HUES6 (cell line): ENCODE measurements at regions not wholly inside any gene's neighbourhood (a gene's known extent, or its start where the extent isn't known, plus 50 kb on each side); places are given as distances from the start of the nearest gene placed in this dataset.

Experiments
- H3K27ac ChIP-seq: 2 replicates; pipeline ENCODE4 v1.7.0; 2013; ENCODE audit warnings: low read depth, mild to moderate bottlenecking, low read length, inconsistent platforms
- H3K27me3 ChIP-seq: 2 replicates; pipeline ENCODE4 v1.6.1; 2013; ENCODE audit warnings: low read length; ENCODE audit not compliant: control insufficient read depth, insufficient read depth
- H3K36me3 ChIP-seq: 2 replicates; pipeline ENCODE4 v1.6.1; 2013; ENCODE audit warnings: low read length; ENCODE audit not compliant: control insufficient read depth, insufficient read depth
- H3K4me1 ChIP-seq: 2 replicates; pipeline ENCODE4 v1.6.1; 2013; ENCODE audit warnings: low read length; ENCODE audit not compliant: control insufficient read depth, insufficient read depth
- H3K4me3 ChIP-seq: 2 replicates; pipeline ENCODE4 v1.5.1; 2013; ENCODE audit warnings: low read depth, low read length
- H3K9ac ChIP-seq: one replicate; pipeline ENCODE4 v1.6.1; 2013; ENCODE audit warnings: mild to moderate bottlenecking, low read length
- H3K9me3 ChIP-seq: 2 replicates; pipeline ENCODE4 v1.6.1; 2013; ENCODE audit warnings: low read depth, low read length; ENCODE audit not compliant: control insufficient read depth, insufficient read depth

- Histone ChIP-seq H3K9me3 (peaks cover 9% of the 10 kb centered on the region), H3K4me1 (peaks cover 6% of the 10 kb centered on the region), H3K27me3 (no peaks in the 10 kb centered on the region; the same call in 1 of the 2 replicates), H3K27ac (no peak overlapping the region), H3K4me3 (no peak overlapping the region), H3K9ac (no peak overlapping the region), H3K36me3 (no peaks in the 10 kb centered on the region)
These were observed 112.0 kb upstream of the INHBA start for GRCh38 chr7:41814888-41815287.

- no peak overlapping the region for H3K4me3 ChIP-seq
- H3K9ac ChIP-seq = no peak overlapping the region
- H3K36me3 ChIP-seq = no peaks in the 10 kb centered on the region
- H3K4me1 ChIP-seq = peaks cover 10% of the 10 kb centered on the region
- H3K27me3 ChIP-seq = no peaks in the 10 kb centered on the region; the same call in 1 of the 2 replicates
- no peak overlapping the region for H3K27ac ChIP-seq
- H3K9me3 ChIP-seq = peaks cover 12% of the 10 kb centered on the region
These were observed 110.4 kb upstream of the INHBA start for GRCh38 chr7:41813286-41813685.

- no peak overlapping the region for H3K4me3 ChIP-seq
- no peak overlapping the region for H3K27ac ChIP-seq
- H3K9me3 ChIP-seq = peaks cover 12% of the 10 kb centered on the region
- H3K36me3 ChIP-seq = no peaks in the 10 kb centered on the region
- no peaks in the 10 kb centered on the region; the same call in 1 of the 2 replicates for H3K27me3 ChIP-seq
- H3K9ac ChIP-seq = no peak overlapping the region
- H3K4me1 ChIP-seq = peaks cover 14% of the 10 kb centered on the region
These were observed 109.1 kb upstream of the INHBA start for GRCh38 chr7:41811941-41812340.

- Histone ChIP-seq H3K27ac (no peak overlapping the region), H3K4me1 (peaks cover 12% of the 10 kb centered on the region), H3K4me3 (no peak overlapping the region), H3K9ac (no peak overlapping the region), H3K27me3 (no peaks in the 10 kb centered on the region; the same call in 1 of the 2 replicates), H3K36me3 (no peaks in the 10 kb centered on the region), H3K9me3 (peaks cover 12% of the 10 kb centered on the region)
These were observed 107.2 kb upstream of the INHBA start for GRCh38 chr7:41809940-41810576.

- H3K36me3 ChIP-seq = no peaks in the 10 kb centered on the region
- no peaks in the 10 kb centered on the region for H3K27me3 ChIP-seq
These were observed 106.6 kb upstream of the INHBA start for GRCh38 chr7:41809529-41809939.

GRCh38 chr7:41809116-41809515 lies 106.2 kb upstream of the INHBA start:
- no peak overlapping the region for H3K4me3 ChIP-seq

More at GRCh38 chr7:41809529-41809939, 106.6 kb upstream of the INHBA start:
- Histone ChIP-seq H3K27ac (no peak overlapping the region), H3K4me3 (no peak overlapping the region), H3K4me1 (peaks cover 11% of the 10 kb centered on the region; the same call in 1 of the 2 replicates), H3K9ac (no peak overlapping the region), H3K9me3 (peaks cover 12% of the 10 kb centered on the region)

GRCh38 chr7:41808541-41808940 lies 105.7 kb upstream of the INHBA start:
- H3K36me3 ChIP-seq = no peaks in the 10 kb centered on the region
- peaks cover 11% of the 10 kb centered on the region; the same call in 1 of the 2 replicates for H3K4me1 ChIP-seq
- peak overlapping the region; percentile 80 for H3K27ac ChIP-seq
- H3K4me3 ChIP-seq = peak overlapping the region; percentile 2; the same call in 1 of the 2 replicates
- H3K9ac ChIP-seq = no peak overlapping the region
- H3K9me3 ChIP-seq = peaks cover 12% of the 10 kb centered on the region
- H3K27me3 ChIP-seq = no peaks in the 10 kb centered on the region

More at GRCh38 chr7:41809116-41809515, 106.2 kb upstream of the INHBA start:
- Histone ChIP-seq H3K36me3 (no peaks in the 10 kb centered on the region), H3K4me1 (peaks cover 11% of the 10 kb centered on the region; the same call in 1 of the 2 replicates), H3K9me3 (peaks cover 12% of the 10 kb centered on the region), H3K9ac (no peak overlapping the region), H3K27ac (peak overlapping the region; percentile 79), H3K27me3 (no peaks in the 10 kb centered on the region)

- Histone ChIP-seq H3K36me3 (no peaks in the 10 kb centered on the region), H3K4me3 (no peak overlapping the region), H3K9me3 (no peaks in the 10 kb centered on the region), H3K4me1 (peaks cover 4% of the 10 kb centered on the region; the same call in 1 of the 2 replicates), H3K27ac (no peak overlapping the region), H3K27me3 (no peaks in the 10 kb centered on the region), H3K9ac (no peak overlapping the region)
These were observed 100.7 kb upstream of the INHBA start for GRCh38 chr7:41803569-41803968.

GRCh38 chr7:41796331-41796730 lies 93.4 kb upstream of the INHBA start:
- Histone ChIP-seq H3K9ac (no peak overlapping the region), H3K27me3 (no peaks in the 10 kb centered on the region), H3K27ac (no peak overlapping the region), H3K4me3 (no peak overlapping the region), H3K4me1 (no peaks in the 10 kb centered on the region), H3K36me3 (no peaks in the 10 kb centered on the region), H3K9me3 (no peaks in the 10 kb centered on the region)

- no peak overlapping the region for H3K9ac ChIP-seq
- H3K27me3 ChIP-seq = no peaks in the 10 kb centered on the region
- no peaks in the 10 kb centered on the region for H3K36me3 ChIP-seq
- H3K4me3 ChIP-seq = no peak overlapping the region
- H3K9me3 ChIP-seq = no peaks in the 10 kb centered on the region
- H3K4me1 ChIP-seq = no peaks in the 10 kb centered on the region
- no peak overlapping the region for H3K27ac ChIP-seq
These were observed 92.5 kb upstream of the INHBA start for GRCh38 chr7:41795276-41795833.

GRCh38 chr7:41793556-41793955 lies 90.7 kb upstream of the INHBA start:
- H3K27me3 ChIP-seq = no peaks in the 10 kb centered on the region
- no peaks in the 10 kb centered on the region for H3K4me1 ChIP-seq
- no peaks in the 10 kb centered on the region for H3K9me3 ChIP-seq
- no peak overlapping the region for H3K4me3 ChIP-seq
- H3K36me3 ChIP-seq = no peaks in the 10 kb centered on the region
- H3K9ac ChIP-seq = no peak overlapping the region
- no peak overlapping the region for H3K27ac ChIP-seq
